Natural killer cell (primary cell): ENCODE measurements at regions not wholly inside any gene's neighbourhood (a gene's known extent, or its start where the extent isn't known, plus 50 kb on each side); places are given as distances from the start of the nearest gene placed in this dataset.

Experiments used
- ATAC-seq, 3 donors: fragments of 150-1000 bp in 2 of 3; fragments of 200-7000 bp in 1 of 3; cut with Tn5 transposase; 1 replicate in 1 of 3; 2 replicates in 2 of 3; pipeline ENCODE4 v1.10.0; 2021; ENCODE audit warnings: mild to moderate bottlenecking in 2 of 3, moderate library complexity in 2 of 3
- DNase-seq, 2 donors: peaks; one replicate each; pipeline versions ENCODE4 v3.0.0 to v3.0.0-alpha.2; 2013 to 2021; ENCODE audit warnings: mixed read lengths in 1 of 2
- H3K27ac ChIP-seq: one replicate; pipeline ENCODE4 v1.5.1; 2013; ENCODE audit warnings: mild to moderate bottlenecking, low read length
- H3K27me3 ChIP-seq: one replicate; pipeline ENCODE4 v1.6.1; 2013; ENCODE audit warnings: low read length; ENCODE audit not compliant: control insufficient read depth, insufficient read depth
- H3K36me3 ChIP-seq: one replicate; pipeline ENCODE4 v1.6.1; 2013; ENCODE audit warnings: low read length; ENCODE audit not compliant: control insufficient read depth, insufficient read depth
- H3K4me1 ChIP-seq: one replicate; pipeline ENCODE4 v1.6.1; 2013; ENCODE audit warnings: low read length; ENCODE audit not compliant: control insufficient read depth, insufficient read depth
- H3K4me3 ChIP-seq: one replicate; pipeline ENCODE4 v1.5.1; 2013; ENCODE audit warnings: low read length
- H3K9me3 ChIP-seq: one replicate; pipeline ENCODE4 v1.6.1; 2013; ENCODE audit warnings: low read length; ENCODE audit not compliant: control insufficient read depth, insufficient read depth
- H3K27ac Mint-ChIP-seq, 2 donors: one replicate each; pipeline ENCODE4 v1.8.0; 2022; ENCODE audit warnings: mild to moderate bottlenecking in 2 of 2, mixed read lengths in 2 of 2, moderate library complexity in 1 of 2
- H3K27me3 Mint-ChIP-seq, 2 donors: one replicate each; pipeline ENCODE4 v1.8.0; 2022; ENCODE audit warnings: low read depth in 2 of 2, mixed read lengths in 2 of 2
- H3K36me3 Mint-ChIP-seq: one replicate; pipeline ENCODE4 v1.8.0; 2022; ENCODE audit warnings: mixed read lengths
- H3K4me1 Mint-ChIP-seq, 2 donors: one replicate each; pipeline ENCODE4 v1.8.0; 2022; ENCODE audit warnings: mixed read lengths in 2 of 2
- H3K4me3 Mint-ChIP-seq: one replicate; pipeline ENCODE4 v1.8.0; 2022; ENCODE audit warnings: mild to moderate bottlenecking, moderate library complexity, mixed read lengths
- H3K9me3 Mint-ChIP-seq, 2 donors: one replicate each; pipeline ENCODE4 v1.8.0; 2022; ENCODE audit warnings: mixed read lengths in 2 of 2
- CTCF ChIP-seq: fragments of 200-600 bp; IDR thresholded peaks from one replicate; pipeline ENCODE4 v1.8.0; 2022; ENCODE audit warnings: antibody characterized with exemption
- WGBS: methylation state at CpG from one replicate; pipeline ENCODE4 v1.1.7; 2013; ENCODE audit warnings: missing lambda C conversion rate; ENCODE audit not compliant: insufficient coverage; 5-methylcytosine and 5-hydroxymethylcytosine counted together
- intact Hi-C: fragments of 100-400 bp; cut with micrococcal nuclease; formaldehyde crosslinking; loops from one replicate; pipeline ENCODE4 v1.14.2; 2022

GRCh38 chr3:27905625-27906024 lies 183.5 kb upstream of the EOMES start:
- H3K4me1 Mint-ChIP-seq, result peaks cover 55 to 62% of the 10 kb centered on the region in 2 donors
- WGBS, result 33% methylated on average over 2 of the region's 2 CpGs

GRCh38 chr3:27907148-27907547 lies 185.0 kb upstream of the EOMES start:
- peaks cover 43 to 50% of the 10 kb centered on the region in 2 donors for H3K4me1 Mint-ChIP-seq
- intact Hi-C loops, result no loop called here
- Histone ChIP-seq H3K27ac (no peak overlapping the region), H3K4me1 (peaks cover 20% of the 10 kb centered on the region), H3K27me3 (no peaks in the 10 kb centered on the region), H3K36me3 (no peaks in the 10 kb centered on the region), H3K9me3 (no peaks in the 10 kb centered on the region), H3K4me3 (no peak overlapping the region)
- no peaks in the 10 kb centered on the region for H3K27me3 Mint-ChIP-seq
- no peak for DNase-seq
- ATAC-seq, result no peak
- no peaks in the 10 kb centered on the region for H3K9me3 Mint-ChIP-seq
- no peak overlapping the region for H3K27ac Mint-ChIP-seq
- no peaks in the 10 kb centered on the region for H3K36me3 Mint-ChIP-seq
- no peak for TF ChIP-seq CTCF
- no peak overlapping the region for H3K4me3 Mint-ChIP-seq

More at GRCh38 chr3:27905625-27906024, 183.5 kb upstream of the EOMES start:
- peak; percentile 58 to 94 (median 80) for ATAC-seq
- Histone ChIP-seq H3K27me3 (no peaks in the 10 kb centered on the region), H3K27ac (no peak overlapping the region), H3K4me1 (peaks cover 26% of the 10 kb centered on the region), H3K36me3 (no peaks in the 10 kb centered on the region), H3K9me3 (no peaks in the 10 kb centered on the region), H3K4me3 (no peak overlapping the region)
- peak; percentile 33 to 74 for DNase-seq
- Mint-ChIP-seq H3K36me3 (no peaks in the 10 kb centered on the region), H3K4me3 (peak overlapping the region; percentile 14), H3K27me3 (no peaks in the 10 kb centered on the region), H3K9me3 (no peaks in the 10 kb centered on the region), H3K27ac (peak overlapping the region in 1 of 2 donors; percentile 29)
- intact Hi-C loops, result no loop called here
- TF ChIP-seq CTCF, result no peak

GRCh38 chr3:27907929-27908328 lies 185.8 kb upstream of the EOMES start:
- H3K4me1 ChIP-seq, result peaks cover 15% of the 10 kb centered on the region
- H3K27ac Mint-ChIP-seq, result no peak overlapping the region
- H3K27me3 ChIP-seq, result no peaks in the 10 kb centered on the region
- no peaks in the 10 kb centered on the region for H3K9me3 ChIP-seq
- no peak for ATAC-seq
- intact Hi-C loops, result no loop called here
- no peak overlapping the region for H3K4me3 ChIP-seq
- no peak overlapping the region for H3K27ac ChIP-seq
- H3K36me3 Mint-ChIP-seq, result no peaks in the 10 kb centered on the region
- H3K36me3 ChIP-seq, result no peaks in the 10 kb centered on the region
- no peak overlapping the region for H3K4me3 Mint-ChIP-seq
- H3K4me1 Mint-ChIP-seq, result peaks cover 40 to 47% of the 10 kb centered on the region in 2 donors
- H3K27me3 Mint-ChIP-seq, result peaks cover 0 to under 1% of the 10 kb centered on the region in 2 donors
- no peaks in the 10 kb centered on the region for H3K9me3 Mint-ChIP-seq
- WGBS, result 71% methylated on average over 3 of the region's 4 CpGs
- TF ChIP-seq CTCF, result no peak
- no peak for DNase-seq

GRCh38 chr3:27910456-27910855 lies 188.3 kb upstream of the EOMES start:
- H3K27ac Mint-ChIP-seq, result no peak overlapping the region
- H3K36me3 Mint-ChIP-seq, result no peaks in the 10 kb centered on the region
- ATAC-seq (no peak), DNase-seq (no peak)
- intact Hi-C loops, result no loop called here
- Histone ChIP-seq H3K27me3 (no peaks in the 10 kb centered on the region), H3K36me3 (no peaks in the 10 kb centered on the region), H3K4me1 (peaks cover 11% of the 10 kb centered on the region), H3K9me3 (no peaks in the 10 kb centered on the region), H3K27ac (no peak overlapping the region), H3K4me3 (no peak overlapping the region)
- H3K27me3 Mint-ChIP-seq, result peaks cover 0 to 2% of the 10 kb centered on the region in 2 donors
- H3K4me1 Mint-ChIP-seq, result peaks cover 19 to 24% of the 10 kb centered on the region in 2 donors
- no peaks in the 10 kb centered on the region for H3K9me3 Mint-ChIP-seq
- TF ChIP-seq CTCF, result no peak
- whole genome bisulfite sequencing, result 85% methylated on average over 3 of the region's 4 CpGs
- no peak overlapping the region for H3K4me3 Mint-ChIP-seq
